HEK293T (cell line): ENCODE measurements at regions not wholly inside any gene's neighbourhood (a gene's known extent, or its start where the extent isn't known, plus 50 kb on each side); places are given as distances from the start of the nearest gene placed in this dataset.

ENCODE experiments used
- BHLHE40 ChIP-seq: fragments of 450-650 bp; IDR thresholded peaks from 2 replicates; pipeline ENCODE4 v1.6.1; 2016; ENCODE audit warnings: mild to moderate bottlenecking, moderate library complexity, borderline replicate concordance
- ELF4 ChIP-seq: fragments of 450-650 bp; IDR thresholded peaks from 2 replicates; pipeline ENCODE4 v1.6.1; 2017; ENCODE audit warnings: antibody characterized with exemption
- FOXM1 ChIP-seq: fragments of 450-650 bp; IDR thresholded peaks from 2 replicates; pipeline ENCODE4 v1.6.1; 2017; ENCODE audit warnings: mild to moderate bottlenecking, borderline replicate concordance
- HDGF ChIP-seq: fragments of 450-650 bp; IDR thresholded peaks from 2 replicates; pipeline ENCODE4 v1.6.1; 2017; ENCODE audit warnings: antibody characterized with exemption, borderline replicate concordance
- SUZ12 ChIP-seq: fragments of 450-650 bp; IDR thresholded peaks from 2 replicates; pipeline ENCODE4 v1.6.1; 2016; ENCODE audit warnings: mild to moderate bottlenecking
- TARDBP ChIP-seq: fragments of 450-650 bp; IDR thresholded peaks from 2 replicates; pipeline ENCODE4 v1.6.1; 2016

DNA sequence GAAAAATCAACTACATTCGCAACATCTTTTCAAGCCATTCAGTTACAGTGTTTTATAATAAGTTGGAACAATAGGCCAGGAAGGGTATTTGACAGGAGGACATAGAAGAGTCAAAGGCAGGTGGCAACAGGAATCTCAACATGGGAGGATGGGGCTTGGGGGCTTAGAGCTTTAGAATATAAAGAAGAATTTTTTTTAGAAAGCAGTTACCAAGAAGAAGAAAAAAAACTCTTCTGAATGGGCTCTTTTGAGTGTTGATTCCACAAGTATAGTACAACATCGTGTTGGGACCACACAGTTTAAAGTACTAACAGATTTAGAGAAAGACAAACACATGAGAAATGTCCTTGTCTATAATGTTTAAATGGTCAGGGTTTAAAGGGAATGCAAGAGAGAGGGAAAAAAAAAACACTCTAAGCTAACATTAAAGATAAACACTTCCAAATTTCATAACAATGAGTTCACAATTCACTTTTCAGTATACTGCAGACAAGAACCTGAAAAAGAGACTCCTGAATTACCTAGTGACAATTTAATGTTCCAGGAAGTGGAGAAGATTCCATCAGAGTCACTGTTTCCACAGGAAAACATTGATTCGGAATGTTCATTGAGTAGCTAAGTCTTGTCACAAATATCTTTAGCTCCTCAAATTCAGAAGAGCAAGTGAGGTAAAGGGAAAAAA, 282.3 kb downstream of the DEPDC1B start:
- TF ChIP-seq TARDBP (no peak), SUZ12 (no peak), ELF4 (no peak), BHLHE40 (no peak), HDGF (no peak), FOXM1 (no peak)
